Astrocyte (in vitro differentiated cells and primary cell): ENCODE measurements at regions not wholly inside any gene's neighbourhood (a gene's known extent, or its start where the extent isn't known, plus 50 kb on each side); places are given as distances from the start of the nearest gene placed in this dataset.
"Not testable (repeated sequence)": the region's sequence is repeated elsewhere in the genome, so short reads cannot be mapped to it uniquely, and the experiment has no call there.

Source experiments
- DNase-seq: peaks from one replicate; pipeline ENCODE4 v3.0.0-alpha.2; 2010; ENCODE audit warnings: low read depth
- FAIRE-seq: peaks from 2 replicates; lab custom pipeline; 2011; peaks lifted over from hg19 to GRCh38; lab: Jason Lieb, UNC
- H2AFZ ChIP-seq: 2 replicates; pipeline ENCODE4 v1.6.0; 2012; ENCODE audit warnings: low read depth, low read length, inconsistent platforms
- H3K27ac ChIP-seq: 2 replicates; pipeline ENCODE4 v1.5.1; 2011; ENCODE audit warnings: low read depth, low read length, inconsistent platforms
- H3K27me3 ChIP-seq: 2 replicates; pipeline ENCODE4 v1.6.0; 2011; ENCODE audit warnings: low read length, inconsistent platforms; ENCODE audit not compliant: insufficient read depth
- H3K36me3 ChIP-seq: 2 replicates; pipeline ENCODE4 v1.5.1; 2011; ENCODE audit warnings: low read length, inconsistent platforms; ENCODE audit not compliant: insufficient read depth
- H3K4me1 ChIP-seq: 2 replicates; pipeline ENCODE4 v1.5.1; 2011; ENCODE audit warnings: low read length, inconsistent platforms; ENCODE audit not compliant: insufficient read depth
- H3K4me2 ChIP-seq: 2 replicates; pipeline ENCODE4 v1.6.0; 2012; ENCODE audit warnings: low read length, inconsistent platforms
- H3K4me3 ChIP-seq: 2 replicates; pipeline ENCODE4 v1.5.1; 2011; ENCODE audit warnings: low read depth, mild to moderate bottlenecking, low read length, inconsistent platforms; ENCODE audit not compliant: insufficient read depth
- H3K79me2 ChIP-seq: 2 replicates; pipeline ENCODE4 v1.6.0; 2012; ENCODE audit warnings: mild to moderate bottlenecking, low read length, inconsistent platforms; ENCODE audit not compliant: insufficient read depth
- H3K9ac ChIP-seq: 2 replicates; pipeline ENCODE4 v1.6.0; 2012; ENCODE audit warnings: mild to moderate bottlenecking, low read length, inconsistent platforms
- H3K9me3 ChIP-seq: 2 replicates; pipeline ENCODE4 v1.5.1; 2012; ENCODE audit warnings: low read depth, mild to moderate bottlenecking, low read length, inconsistent platforms; ENCODE audit not compliant: insufficient read depth
- H4K20me1 ChIP-seq: 2 replicates; pipeline ENCODE4 v1.6.0; 2012; ENCODE audit warnings: low read length, inconsistent platforms; ENCODE audit not compliant: insufficient read depth
- H3K27ac Mint-ChIP-seq: one replicate; pipeline ENCODE4 v1.8.0; 2021; ENCODE audit warnings: mild to moderate bottlenecking, mixed read lengths; ENCODE audit not compliant: unreplicated experiment
- H3K27me3 Mint-ChIP-seq: one replicate; pipeline ENCODE4 v1.8.0; 2021; ENCODE audit warnings: low read depth, mixed read lengths; ENCODE audit not compliant: unreplicated experiment
- H3K36me3 Mint-ChIP-seq: one replicate; pipeline ENCODE4 v1.8.0; 2021; ENCODE audit warnings: low read depth, mixed read lengths; ENCODE audit not compliant: unreplicated experiment
- H3K4me1 Mint-ChIP-seq: one replicate; pipeline ENCODE4 v1.8.0; 2021; ENCODE audit warnings: low read depth, mixed read lengths; ENCODE audit not compliant: unreplicated experiment
- H3K4me3 Mint-ChIP-seq: one replicate; pipeline ENCODE4 v1.8.0; 2021; ENCODE audit warnings: mild to moderate bottlenecking, moderate library complexity, mixed read lengths; ENCODE audit not compliant: unreplicated experiment
- H3K9me3 Mint-ChIP-seq: one replicate; pipeline ENCODE4 v1.8.0; 2021; ENCODE audit warnings: mild to moderate bottlenecking, mixed read lengths; ENCODE audit not compliant: unreplicated experiment
- EZH2 ChIP-seq: IDR thresholded peaks from 2 replicates; pipeline ENCODE4 v1.6.1; 2012; ENCODE audit warnings: mild to moderate bottlenecking, low read length, inconsistent platforms; ENCODE audit not compliant: insufficient read depth
- TF ChIP-seq, protein P1 (sequence below): IDR thresholded peaks from 2 replicates; pipeline ENCODE4 v1.5.1; 2011; ENCODE audit warnings: low read depth, mild to moderate bottlenecking, inconsistent platforms, low read length, moderate library complexity; ENCODE audit not compliant: insufficient read depth

DNA sequence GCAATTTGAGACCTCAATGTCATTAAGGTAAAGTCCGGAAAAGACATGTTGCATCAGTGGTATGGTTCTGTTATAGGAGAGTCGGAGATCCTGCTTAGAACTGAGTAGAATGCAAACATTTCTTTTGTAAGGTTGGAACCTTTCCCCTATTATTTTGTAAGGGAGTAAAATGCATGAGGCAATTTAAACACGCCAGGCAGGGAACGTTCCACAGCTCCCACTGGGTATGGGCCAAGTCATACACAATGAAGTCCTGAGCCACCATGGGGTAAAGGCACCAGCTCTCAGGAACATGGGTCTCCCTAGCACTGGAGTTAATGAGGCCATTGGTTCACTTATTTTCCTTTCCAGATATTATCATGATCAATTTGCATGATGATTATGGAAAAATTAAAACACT, 116.6 kb upstream of the NR2F2 start:
- no peaks in the 10 kb centered on the region for H3K9me3 ChIP-seq
- no peak overlapping the region for H3K4me2 ChIP-seq
- Mint-ChIP-seq H3K27me3 (peaks cover 23% of the 10 kb centered on the region), H3K4me3 (no peak overlapping the region), H3K36me3 (no peaks in the 10 kb centered on the region), H3K9me3 (peaks cover 5% of the 10 kb centered on the region), H3K4me1 (no peaks in the 10 kb centered on the region), H3K27ac (no peak overlapping the region)
- no peak overlapping the region for H3K9ac ChIP-seq
- FAIRE-seq (no peak), DNase-seq (no peak)
- no peaks in the 10 kb centered on the region for H3K36me3 ChIP-seq
- no peaks in the 10 kb centered on the region for H4K20me1 ChIP-seq
- no peak overlapping the region for H3K4me3 ChIP-seq
- TF ChIP-seq EZH2, result no peak
- TF ChIP-seq, protein P1, sequence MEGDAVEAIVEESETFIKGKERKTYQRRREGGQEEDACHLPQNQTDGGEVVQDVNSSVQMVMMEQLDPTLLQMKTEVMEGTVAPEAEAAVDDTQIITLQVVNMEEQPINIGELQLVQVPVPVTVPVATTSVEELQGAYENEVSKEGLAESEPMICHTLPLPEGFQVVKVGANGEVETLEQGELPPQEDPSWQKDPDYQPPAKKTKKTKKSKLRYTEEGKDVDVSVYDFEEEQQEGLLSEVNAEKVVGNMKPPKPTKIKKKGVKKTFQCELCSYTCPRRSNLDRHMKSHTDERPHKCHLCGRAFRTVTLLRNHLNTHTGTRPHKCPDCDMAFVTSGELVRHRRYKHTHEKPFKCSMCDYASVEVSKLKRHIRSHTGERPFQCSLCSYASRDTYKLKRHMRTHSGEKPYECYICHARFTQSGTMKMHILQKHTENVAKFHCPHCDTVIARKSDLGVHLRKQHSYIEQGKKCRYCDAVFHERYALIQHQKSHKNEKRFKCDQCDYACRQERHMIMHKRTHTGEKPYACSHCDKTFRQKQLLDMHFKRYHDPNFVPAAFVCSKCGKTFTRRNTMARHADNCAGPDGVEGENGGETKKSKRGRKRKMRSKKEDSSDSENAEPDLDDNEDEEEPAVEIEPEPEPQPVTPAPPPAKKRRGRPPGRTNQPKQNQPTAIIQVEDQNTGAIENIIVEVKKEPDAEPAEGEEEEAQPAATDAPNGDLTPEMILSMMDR, result no peak
- no peaks in the 10 kb centered on the region for H3K27me3 ChIP-seq
- H2AFZ ChIP-seq, result no peak overlapping the region
- H3K4me1 ChIP-seq, result no peaks in the 10 kb centered on the region
- no peak overlapping the region for H3K27ac ChIP-seq
- no peaks in the 10 kb centered on the region for H3K79me2 ChIP-seq

DNA sequence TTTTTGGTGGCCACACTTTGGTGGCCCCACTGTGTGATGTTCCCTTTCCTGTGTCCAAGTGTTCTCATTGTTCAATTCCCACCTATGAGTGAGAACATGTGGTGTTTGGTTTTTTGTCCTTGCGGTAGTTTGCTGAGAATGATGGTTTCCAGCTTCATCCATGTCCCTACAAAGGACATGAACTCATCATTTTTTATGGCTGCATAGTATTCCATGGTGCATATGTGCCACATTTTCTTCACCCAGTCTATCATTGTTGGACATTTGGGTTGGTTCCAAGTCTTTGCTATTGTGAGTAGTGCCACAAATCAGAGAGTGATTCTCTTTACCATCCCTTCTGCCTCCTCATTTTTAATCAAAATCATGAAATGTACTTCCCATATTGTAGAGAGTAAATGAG, 114.0 kb upstream of the NR2F2 start:
- H3K4me1 ChIP-seq, H3K9ac ChIP-seq, FAIRE-seq, H3K36me3 Mint-ChIP-seq, H3K4me3 ChIP-seq, H3K79me2 ChIP-seq, H2AFZ ChIP-seq, DNase-seq, H3K27me3 ChIP-seq, H3K4me1 Mint-ChIP-seq, H3K4me2 ChIP-seq, H3K4me3 Mint-ChIP-seq, H3K9me3 Mint-ChIP-seq, H3K36me3 ChIP-seq, H3K27ac ChIP-seq, H3K9me3 ChIP-seq, H3K27ac Mint-ChIP-seq, H4K20me1 ChIP-seq: not testable (repeated sequence)
- peaks cover 27% of the 10 kb centered on the region for H3K27me3 Mint-ChIP-seq

DNA sequence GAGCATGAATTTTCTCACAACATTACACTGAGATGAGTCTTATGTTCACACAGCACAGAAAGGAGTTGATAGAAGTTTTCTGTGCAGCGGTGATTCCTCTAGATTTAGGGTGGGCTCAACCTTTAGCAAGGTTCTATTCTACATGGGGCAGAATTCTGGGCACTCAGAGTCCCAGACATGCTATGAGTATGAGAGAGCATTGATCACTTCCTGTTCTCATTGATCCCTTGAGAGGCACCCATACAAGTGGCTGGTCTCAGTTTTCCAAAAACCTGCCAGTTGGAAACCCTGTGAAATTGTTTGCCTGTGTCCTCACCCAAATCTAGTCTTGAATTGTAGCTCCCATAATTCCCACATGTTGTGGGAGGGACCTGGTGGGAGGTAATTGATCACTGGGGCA, 112.5 kb upstream of the NR2F2 start:
- TF ChIP-seq, protein P1, result no peak
- no peak for TF ChIP-seq EZH2
- no peak overlapping the region for H3K4me2 ChIP-seq
- no peak for DNase-seq
- H3K4me1 Mint-ChIP-seq, result no peaks in the 10 kb centered on the region
- H3K27ac Mint-ChIP-seq, result no peak overlapping the region
- H2AFZ ChIP-seq, result no peak overlapping the region
- no peaks in the 10 kb centered on the region for H3K36me3 Mint-ChIP-seq
- no peaks in the 10 kb centered on the region for H3K9me3 ChIP-seq
- peaks cover 22% of the 10 kb centered on the region for H3K27me3 Mint-ChIP-seq
- H3K4me1 ChIP-seq, result no peaks in the 10 kb centered on the region
- H3K27me3 ChIP-seq, result no peaks in the 10 kb centered on the region
- no peaks in the 10 kb centered on the region for H4K20me1 ChIP-seq
- no peak overlapping the region for H3K27ac ChIP-seq
- H3K9me3 Mint-ChIP-seq, result peaks cover 3% of the 10 kb centered on the region
- no peak for FAIRE-seq
- H3K9ac ChIP-seq, result no peak overlapping the region
- H3K4me3 ChIP-seq, result no peak overlapping the region
- no peaks in the 10 kb centered on the region for H3K36me3 ChIP-seq
- H3K79me2 ChIP-seq, result no peaks in the 10 kb centered on the region
- H3K4me3 Mint-ChIP-seq, result no peak overlapping the region
